ENCODE measurements at regions not wholly inside any gene's neighbourhood (a gene's known extent, or its start where the extent isn't known, plus 50 kb on each side); places are given as distances from the start of the nearest gene placed in this dataset.

DNA sequence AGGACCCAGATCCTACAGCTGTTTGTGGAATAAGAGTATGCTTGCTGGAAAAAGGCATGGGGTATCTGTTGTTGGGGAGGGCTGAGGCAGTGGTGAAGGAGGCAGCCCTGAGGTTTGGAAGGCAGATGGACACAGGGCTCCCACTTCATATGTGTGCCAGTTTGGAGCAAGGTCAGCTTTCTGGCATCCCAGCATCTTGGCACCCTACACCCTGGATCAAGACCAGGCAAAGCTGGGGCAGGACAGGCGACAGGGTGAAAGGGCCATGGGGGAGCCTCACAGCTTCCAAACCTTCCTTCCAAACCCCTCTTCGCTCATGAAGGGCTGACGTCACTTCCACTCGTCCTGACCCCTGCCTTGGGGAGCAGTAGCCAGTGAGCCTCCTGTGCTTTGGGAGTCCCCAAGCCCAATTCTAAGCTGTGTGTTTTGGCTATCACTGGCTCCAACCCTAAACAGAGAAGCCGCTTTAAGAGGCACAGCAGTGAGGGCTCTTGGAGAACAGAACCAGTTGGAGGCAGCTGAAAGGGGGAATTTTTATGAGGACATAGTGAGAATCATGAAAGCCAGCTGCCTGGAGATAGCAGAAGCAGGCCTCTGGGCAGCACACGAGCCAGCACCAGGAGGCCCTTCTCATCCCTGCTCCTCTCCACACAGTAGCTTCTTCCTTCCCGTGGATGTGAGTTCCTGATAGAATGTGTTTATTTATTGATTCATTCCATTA lies 448.6 kb upstream of the CDH4 start:
- Mint-ChIP-seq H3K4me1 (no peaks in the 10 kb centered on the region), H3K9me3 (peaks cover 5% of the 10 kb centered on the region), H3K27ac (no peak overlapping the region), H3K36me3 (ENCODE audit: low read depth) (no peaks in the 10 kb centered on the region), H3K4me3 (no peak overlapping the region), H3K27me3 (no peaks in the 10 kb centered on the region)
- no peak for DNase-seq
- intact Hi-C loops (cut with micrococcal nuclease), result no loop called here

DNA sequence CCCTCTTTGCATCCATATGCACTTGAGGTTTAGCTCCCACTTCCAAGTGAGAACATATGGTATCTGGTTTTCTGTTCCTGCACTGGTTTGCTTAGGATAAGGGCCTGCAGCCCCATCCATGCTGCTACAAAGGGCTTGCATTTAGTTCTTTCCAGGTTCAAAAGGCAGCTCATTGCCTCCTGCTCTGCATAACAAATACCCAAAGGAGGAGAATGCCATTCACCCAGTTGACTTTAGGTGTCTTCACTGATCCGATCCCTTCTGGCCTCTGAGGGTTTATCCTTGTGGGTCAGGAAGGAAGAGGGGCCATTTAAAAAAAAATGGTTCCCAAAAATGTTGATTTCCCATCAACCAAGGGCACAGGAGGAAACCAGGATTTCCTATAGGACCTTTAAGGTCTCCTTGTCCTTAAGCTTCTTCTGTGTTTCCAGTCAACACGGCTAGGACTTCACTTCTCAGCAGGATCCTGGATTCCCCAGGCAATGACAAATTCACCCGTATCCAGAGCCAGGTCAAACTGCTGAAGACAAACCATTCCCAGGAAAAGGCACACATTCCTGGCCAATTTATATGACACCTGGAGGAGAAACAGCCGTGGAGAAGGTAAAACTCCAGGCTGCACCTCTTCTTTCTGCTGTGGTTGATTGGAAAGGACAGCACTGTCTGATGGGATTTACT lies 447.7 kb upstream of the CDH4 start:
- intact Hi-C loops (cut with micrococcal nuclease), result no loop called here
- Mint-ChIP-seq H3K4me1 (no peaks in the 10 kb centered on the region), H3K9me3 (peaks cover 5% of the 10 kb centered on the region)

DNA sequence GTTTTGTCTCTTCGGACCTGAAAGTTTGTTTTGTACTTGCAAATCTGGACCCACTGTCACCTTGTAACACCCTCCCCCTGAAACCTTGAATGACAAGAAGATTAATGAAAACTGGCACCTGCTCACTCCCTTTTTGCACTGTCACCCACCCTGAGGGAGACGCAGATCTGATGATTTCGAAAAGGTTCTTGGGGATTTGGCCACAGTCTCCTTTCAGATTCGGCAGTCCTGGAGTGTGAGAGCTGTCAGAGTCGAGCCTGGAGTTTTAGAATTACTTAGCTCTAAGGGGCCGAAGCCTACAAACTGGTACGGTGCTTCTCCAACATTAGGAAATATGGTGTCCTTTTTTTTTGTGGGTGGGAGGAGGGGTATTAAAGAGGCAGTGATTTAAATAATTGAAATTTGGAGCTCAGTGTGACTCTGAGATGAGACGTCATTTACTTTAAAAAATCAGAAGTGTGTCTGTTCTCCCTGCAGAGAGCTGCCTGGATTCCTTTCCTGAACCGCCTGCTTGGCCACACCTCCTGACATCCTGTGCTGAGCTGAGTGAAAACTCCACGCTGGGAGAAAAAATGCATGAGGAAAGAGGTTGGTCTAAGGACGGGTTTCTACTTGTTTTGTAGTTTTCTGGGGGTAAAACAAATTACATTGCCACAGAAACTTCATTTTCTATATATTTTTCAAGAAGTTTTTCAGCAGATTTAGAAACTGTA lies 447.0 kb upstream of the CDH4 start:
- H3K27ac Mint-ChIP-seq, result no peak overlapping the region
- no peaks in the 10 kb centered on the region for H3K36me3 Mint-ChIP-seq (ENCODE audit: low read depth)
- H3K27me3 Mint-ChIP-seq, result no peaks in the 10 kb centered on the region
- peaks cover 5% of the 10 kb centered on the region for H3K9me3 Mint-ChIP-seq
- intact Hi-C loops (cut with micrococcal nuclease), result no loop called here
- H3K4me1 Mint-ChIP-seq, result no peaks in the 10 kb centered on the region
- DNase-seq, result no peak
- H3K4me3 Mint-ChIP-seq, result no peak overlapping the region

More for the DNA sequence above, 447.7 kb upstream of the CDH4 start:
- no peaks in the 10 kb centered on the region for H3K36me3 Mint-ChIP-seq (ENCODE audit: low read depth)
- DNase-seq, result no peak
- no peaks in the 10 kb centered on the region for H3K27me3 Mint-ChIP-seq
- no peak overlapping the region for H3K27ac Mint-ChIP-seq
- no peak overlapping the region for H3K4me3 Mint-ChIP-seq

DNA sequence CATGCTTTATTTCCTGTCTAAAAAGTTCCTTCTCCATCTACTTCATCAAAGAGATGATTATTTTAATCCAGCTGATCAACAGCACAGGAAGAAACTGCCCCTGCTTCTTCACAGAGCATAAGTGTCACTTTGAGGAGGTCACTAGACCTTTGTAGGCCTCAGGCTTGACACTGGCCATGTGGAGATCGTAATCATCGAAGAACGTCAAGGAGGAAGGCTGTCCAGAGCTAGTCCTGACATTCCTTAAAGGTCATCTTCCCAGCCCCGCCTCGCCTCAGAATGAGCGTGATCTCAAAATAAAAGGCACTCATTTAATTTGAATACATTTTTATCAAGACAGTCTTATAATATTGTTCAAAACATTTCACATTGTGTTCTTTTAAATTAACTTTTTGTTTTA lies 445.7 kb upstream of the CDH4 start:
- no peaks in the 10 kb centered on the region for H3K4me1 Mint-ChIP-seq
- H3K27me3 Mint-ChIP-seq, result no peaks in the 10 kb centered on the region
- H3K4me3 Mint-ChIP-seq, result no peak overlapping the region
- no peak for DNase-seq
- intact Hi-C loops (cut with micrococcal nuclease), result no loop called here
- H3K9me3 Mint-ChIP-seq, result peaks cover under 1% of the 10 kb centered on the region
- no peaks in the 10 kb centered on the region for H3K36me3 Mint-ChIP-seq (ENCODE audit: low read depth)
- no peak overlapping the region for H3K27ac Mint-ChIP-seq

DNA sequence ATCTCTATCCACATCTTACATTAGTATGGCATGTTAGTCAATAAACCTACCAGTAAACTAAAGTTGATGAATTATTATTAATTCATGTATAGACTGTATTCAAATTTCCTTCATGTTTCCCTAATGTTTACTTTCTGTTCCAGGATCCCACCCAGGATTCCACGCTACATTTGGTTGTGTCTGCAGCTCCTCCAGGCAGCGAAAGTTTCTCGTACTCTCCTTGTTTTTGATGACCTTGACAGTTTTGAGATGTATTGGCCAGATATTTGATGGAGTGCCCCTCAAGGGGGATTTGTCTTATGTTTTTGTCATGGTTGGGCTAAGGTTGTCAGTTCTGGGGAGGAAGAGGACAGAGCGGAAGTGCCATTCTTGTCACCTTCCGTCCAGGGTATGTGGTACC lies 445.2 kb upstream of the CDH4 start:
- no peaks in the 10 kb centered on the region for H3K36me3 Mint-ChIP-seq (ENCODE audit: low read depth)
- H3K27ac Mint-ChIP-seq, result no peak overlapping the region
- DNase-seq, result no peak
- H3K4me3 Mint-ChIP-seq, result no peak overlapping the region
- H3K4me1 Mint-ChIP-seq, result no peaks in the 10 kb centered on the region
- intact Hi-C loops (cut with micrococcal nuclease), result no loop called here
- no peaks in the 10 kb centered on the region for H3K9me3 Mint-ChIP-seq
- no peaks in the 10 kb centered on the region for H3K27me3 Mint-ChIP-seq

DNA sequence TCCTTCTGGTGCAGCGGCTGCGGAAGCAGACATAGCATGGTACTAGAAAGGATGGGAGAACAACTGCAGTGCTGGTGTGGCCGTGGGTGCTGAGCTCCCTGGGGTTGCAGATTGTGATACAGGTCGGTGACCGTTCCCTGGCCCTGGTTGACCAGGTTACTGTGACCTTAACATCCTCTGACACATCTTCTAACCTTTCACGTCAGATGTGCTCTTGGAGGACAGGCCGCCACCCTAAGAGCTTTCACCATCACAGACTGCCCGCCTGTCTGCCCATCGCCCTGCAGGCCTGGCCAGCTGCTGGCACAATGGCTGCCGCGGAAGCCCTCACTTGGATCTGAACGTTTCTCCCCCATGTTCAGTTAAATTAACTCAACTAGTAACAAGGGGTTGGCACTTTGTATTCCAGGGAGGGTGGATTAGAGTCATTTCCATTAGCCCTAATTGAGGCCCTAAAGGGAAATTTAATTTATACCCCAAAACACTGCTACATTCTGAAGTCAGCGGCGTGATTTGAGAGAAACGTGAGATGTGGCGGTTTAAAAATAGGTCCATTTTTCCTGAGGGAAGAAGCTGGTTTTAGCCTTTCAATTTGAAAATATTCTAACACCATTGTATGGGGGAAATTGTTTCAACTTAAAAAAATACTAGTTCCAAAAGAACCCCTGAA lies 443.9 kb upstream of the CDH4 start:
- Mint-ChIP-seq H3K27me3 (no peaks in the 10 kb centered on the region), H3K36me3 (ENCODE audit: low read depth) (no peaks in the 10 kb centered on the region), H3K27ac (no peak overlapping the region), H3K4me1 (no peaks in the 10 kb centered on the region), H3K9me3 (no peaks in the 10 kb centered on the region), H3K4me3 (no peak overlapping the region)
- DNase-seq, result no peak
- intact Hi-C loops (cut with micrococcal nuclease), result no loop called here

DNA sequence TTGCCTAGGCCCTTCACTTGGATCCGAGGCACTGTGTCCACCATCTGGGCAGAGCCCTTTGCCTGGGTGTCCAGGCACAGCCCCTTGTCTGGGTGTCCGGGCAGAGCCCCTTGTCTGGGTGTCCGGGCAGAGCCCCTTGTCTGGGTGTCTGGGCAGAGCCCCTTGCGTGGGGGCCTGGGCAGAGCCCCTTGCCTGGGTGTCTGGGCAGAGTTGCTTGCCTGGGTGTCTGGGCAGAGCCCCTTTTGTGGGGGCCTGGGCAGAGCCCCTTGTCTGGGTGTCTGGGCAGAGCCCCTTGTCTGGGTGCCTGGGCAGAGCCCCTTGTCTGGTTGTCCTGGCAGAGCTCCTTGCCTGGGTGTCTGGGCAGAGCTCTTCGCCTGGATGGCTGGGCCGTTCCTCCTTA lies 443.4 kb upstream of the CDH4 start:
- no peak overlapping the region for H3K4me3 Mint-ChIP-seq
- DNase-seq, result no peak
- H3K27ac Mint-ChIP-seq, result no peak overlapping the region
- intact Hi-C loops (cut with micrococcal nuclease), result no loop called here
- no peaks in the 10 kb centered on the region for H3K9me3 Mint-ChIP-seq
- H3K27me3 Mint-ChIP-seq, result no peaks in the 10 kb centered on the region
- no peaks in the 10 kb centered on the region for H3K36me3 Mint-ChIP-seq (ENCODE audit: low read depth)
- no peaks in the 10 kb centered on the region for H3K4me1 Mint-ChIP-seq

DNA sequence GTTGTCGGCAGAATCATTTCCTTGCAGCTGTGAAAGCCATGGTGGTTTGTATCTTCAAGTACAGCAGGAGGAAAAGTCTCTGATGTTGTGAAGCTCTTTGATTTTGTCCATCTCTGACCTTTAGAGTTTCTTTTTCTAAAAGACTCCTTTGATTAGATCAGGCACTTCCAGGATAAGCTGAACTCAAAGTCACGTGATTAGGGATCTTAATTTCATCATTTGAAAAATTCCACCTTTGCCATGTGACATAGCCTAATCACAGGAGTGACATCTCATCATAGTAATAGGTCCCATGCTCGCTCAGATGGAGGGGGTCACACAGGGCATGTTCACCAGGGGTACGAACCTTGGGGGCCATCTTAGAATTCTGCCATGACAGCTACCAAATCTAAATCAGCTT lies 441.5 kb upstream of the CDH4 start:
- Mint-ChIP-seq H3K4me1 (no peaks in the 10 kb centered on the region), H3K27me3 (no peaks in the 10 kb centered on the region), H3K9me3 (no peaks in the 10 kb centered on the region), H3K36me3 (ENCODE audit: low read depth) (no peaks in the 10 kb centered on the region), H3K4me3 (no peak overlapping the region), H3K27ac (no peak overlapping the region)
- DNase-seq, result no peak
- intact Hi-C loops (cut with micrococcal nuclease), result no loop called here

DNA sequence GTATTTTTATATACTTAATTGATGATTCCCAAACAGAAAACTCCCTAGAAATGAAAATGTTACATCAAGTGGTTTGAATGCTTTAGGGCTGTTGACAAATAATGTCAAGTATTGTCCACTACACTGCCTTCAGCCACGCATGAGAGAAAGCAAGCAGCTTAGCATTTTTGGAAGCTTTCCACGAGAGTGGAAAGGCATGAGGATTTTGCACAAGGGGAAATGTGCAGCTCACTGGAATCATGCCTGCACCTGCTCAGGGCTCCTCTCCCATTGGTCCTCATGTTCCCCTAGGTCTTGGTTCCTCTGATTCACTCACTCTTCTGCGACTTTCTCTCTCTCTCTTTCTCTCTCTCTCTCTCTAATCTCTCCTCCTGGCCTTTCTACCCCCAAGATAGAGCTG lies 439.5 kb upstream of the CDH4 start:
- no peak overlapping the region for H3K27ac Mint-ChIP-seq
- H3K4me1 Mint-ChIP-seq, result no peaks in the 10 kb centered on the region
- DNase-seq, result no peak
- intact Hi-C loops (cut with micrococcal nuclease), result no loop called here
- no peaks in the 10 kb centered on the region for H3K27me3 Mint-ChIP-seq
- no peak overlapping the region for H3K4me3 Mint-ChIP-seq
- peaks cover 8% of the 10 kb centered on the region for H3K9me3 Mint-ChIP-seq
- no peaks in the 10 kb centered on the region for H3K36me3 Mint-ChIP-seq (ENCODE audit: low read depth)

DNA sequence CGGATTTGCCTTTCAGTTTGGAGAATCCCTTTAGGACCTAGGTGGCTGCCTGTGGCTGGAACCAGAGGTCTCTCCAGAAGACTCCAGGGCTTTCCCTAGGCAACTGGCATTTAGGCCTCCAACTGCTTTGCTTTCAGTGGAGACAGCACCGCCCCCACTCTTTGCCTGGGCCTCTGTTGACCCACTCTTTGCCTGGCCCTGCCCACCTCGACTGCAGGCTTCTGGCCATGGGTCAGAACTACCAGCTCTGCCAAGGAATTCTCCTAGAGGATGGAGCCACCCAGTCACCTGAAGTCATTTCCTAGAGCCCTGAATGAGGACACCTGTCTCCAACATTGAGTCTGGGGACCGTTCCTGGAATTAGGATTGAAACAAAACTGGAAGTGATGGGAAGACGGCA lies 439.0 kb upstream of the CDH4 start:
- no peak overlapping the region for H3K4me3 Mint-ChIP-seq
- H3K9me3 Mint-ChIP-seq, result peaks cover 8% of the 10 kb centered on the region
- DNase-seq, result no peak
- no peak overlapping the region for H3K27ac Mint-ChIP-seq
- H3K36me3 Mint-ChIP-seq (ENCODE audit: low read depth), result no peaks in the 10 kb centered on the region
- no peaks in the 10 kb centered on the region for H3K4me1 Mint-ChIP-seq
- no peaks in the 10 kb centered on the region for H3K27me3 Mint-ChIP-seq
- intact Hi-C loops (cut with micrococcal nuclease), result no loop called here

DNA sequence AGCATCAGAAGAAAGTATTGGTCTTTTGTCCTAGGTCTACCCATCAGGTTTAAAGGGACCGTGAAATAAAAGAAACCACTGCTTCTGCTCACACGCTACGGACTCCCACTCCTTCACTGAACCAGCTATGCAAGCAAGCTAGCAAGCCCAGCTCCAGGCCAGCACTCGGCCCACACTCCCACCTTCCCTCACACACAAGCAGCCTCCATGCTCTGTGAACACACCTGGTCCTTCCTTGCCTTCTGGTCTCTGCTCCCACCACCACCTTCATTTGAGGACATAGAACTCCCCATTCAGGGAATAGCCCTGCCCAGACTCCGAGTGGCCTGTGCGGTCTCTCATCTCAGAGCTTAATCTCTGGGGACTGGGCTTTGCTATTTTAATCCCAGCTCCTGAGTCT lies 436.4 kb upstream of the CDH4 start:
- H3K27me3 Mint-ChIP-seq, result peaks cover 2% of the 10 kb centered on the region
- intact Hi-C loops (cut with micrococcal nuclease), result no loop called here
- no peak overlapping the region for H3K27ac Mint-ChIP-seq
- no peak overlapping the region for H3K4me3 Mint-ChIP-seq
- peaks cover 2% of the 10 kb centered on the region for H3K4me1 Mint-ChIP-seq
- DNase-seq, result no peak
- peaks cover 8% of the 10 kb centered on the region for H3K9me3 Mint-ChIP-seq
- H3K36me3 Mint-ChIP-seq (ENCODE audit: low read depth), result no peaks in the 10 kb centered on the region

DNA sequence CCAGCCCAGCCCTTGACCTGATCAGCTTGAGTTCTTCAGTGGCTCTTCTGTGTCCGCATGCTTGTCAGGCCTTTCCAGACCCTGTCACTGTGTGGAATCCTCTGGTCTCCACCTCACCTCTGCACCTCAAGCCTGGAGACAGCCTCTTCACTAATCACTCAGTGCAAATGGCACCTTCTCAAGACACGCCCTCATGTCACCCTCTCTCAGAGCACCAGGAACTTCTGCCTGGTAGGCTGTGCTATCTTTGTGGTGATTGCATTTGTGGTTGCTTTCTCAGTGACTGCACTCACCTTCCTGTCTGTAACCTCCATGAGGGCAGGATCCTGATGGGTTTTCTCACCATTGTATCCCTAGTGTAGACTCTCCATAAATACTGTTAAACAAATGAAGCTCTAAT lies 435.2 kb upstream of the CDH4 start:
- Mint-ChIP-seq H3K4me3 (no peak overlapping the region), H3K27ac (no peak overlapping the region), H3K27me3 (peaks cover 4% of the 10 kb centered on the region), H3K9me3 (peaks cover 8% of the 10 kb centered on the region), H3K36me3 (ENCODE audit: low read depth) (no peaks in the 10 kb centered on the region), H3K4me1 (peaks cover 6% of the 10 kb centered on the region)
- DNase-seq, result no peak
- intact Hi-C loops (cut with micrococcal nuclease), result no loop called here

DNA sequence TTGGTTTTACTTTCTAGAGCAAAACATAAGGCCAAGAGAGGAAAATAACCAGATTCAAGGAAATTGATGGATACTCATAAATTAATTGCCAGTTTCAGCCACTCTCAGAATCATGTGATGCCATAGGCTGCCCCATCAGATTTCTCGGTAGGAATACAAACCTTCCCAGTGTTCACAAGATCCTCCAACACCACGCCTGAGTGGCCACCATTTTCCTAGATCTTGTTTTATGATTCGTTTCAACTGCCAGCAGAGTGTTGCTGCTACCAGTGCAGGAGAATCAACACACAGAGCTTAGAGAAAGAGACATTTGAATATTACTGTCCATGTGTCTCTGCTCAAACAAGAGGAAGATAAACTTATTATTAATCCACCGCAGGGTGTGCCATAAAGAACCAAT lies 434.2 kb upstream of the CDH4 start:
- H3K36me3 Mint-ChIP-seq (ENCODE audit: low read depth), result no peaks in the 10 kb centered on the region
- no peak overlapping the region for H3K27ac Mint-ChIP-seq
- peaks cover 8% of the 10 kb centered on the region for H3K27me3 Mint-ChIP-seq
- peaks cover 8% of the 10 kb centered on the region for H3K9me3 Mint-ChIP-seq
- H3K4me3 Mint-ChIP-seq, result no peak overlapping the region
- DNase-seq, result no peak
- intact Hi-C loops (cut with micrococcal nuclease), result no loop called here
- H3K4me1 Mint-ChIP-seq, result peaks cover 6% of the 10 kb centered on the region

DNA sequence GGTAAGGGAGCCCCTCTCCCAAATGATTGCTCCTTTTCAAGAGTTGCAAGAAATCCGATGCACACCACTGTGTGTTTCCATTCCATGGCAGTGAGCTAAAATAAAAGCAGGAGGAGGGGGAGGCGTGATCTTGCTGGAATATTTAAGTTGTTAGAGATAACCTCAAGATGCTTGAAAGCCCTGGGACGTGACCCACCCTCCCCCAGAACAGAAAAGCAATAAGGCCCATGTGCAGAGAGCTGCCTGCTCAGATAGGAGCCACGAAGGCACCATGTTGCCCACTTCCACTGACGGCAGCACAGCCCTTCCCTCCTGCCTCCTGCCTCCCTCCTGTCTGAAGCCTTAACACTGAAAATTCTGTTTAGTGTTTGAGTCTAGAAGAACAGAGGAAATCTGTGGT lies 432.6 kb upstream of the CDH4 start:
- DNase-seq, result no peak
- no peak overlapping the region for H3K27ac Mint-ChIP-seq
- H3K36me3 Mint-ChIP-seq (ENCODE audit: low read depth), result no peaks in the 10 kb centered on the region
- peaks cover 6% of the 10 kb centered on the region for H3K4me1 Mint-ChIP-seq
- intact Hi-C loops (cut with micrococcal nuclease), result no loop called here
- H3K27me3 Mint-ChIP-seq, result peaks cover 8% of the 10 kb centered on the region
- H3K9me3 Mint-ChIP-seq, result peaks cover 8% of the 10 kb centered on the region
- no peak overlapping the region for H3K4me3 Mint-ChIP-seq
